Progenitor cell of endocrine pancreas (in vitro differentiated cells): ENCODE measurements at regions not wholly inside any gene's neighbourhood (a gene's known extent, or its start where the extent isn't known, plus 50 kb on each side); places are given as distances from the start of the nearest gene placed in this dataset.

Experiments
- DNase-seq: peaks from one replicate; pipeline ENCODE4 v3.0.0; 2021; ENCODE audit warnings: low spot score; ENCODE audit not compliant: unreplicated experiment
- H3K27ac Mint-ChIP-seq: 2 replicates; pipeline ENCODE4 v1.8.0; 2021; ENCODE audit warnings: mild to moderate bottlenecking, moderate library complexity, mixed read lengths
- H3K27me3 Mint-ChIP-seq: 2 replicates; pipeline ENCODE4 v1.8.0; 2021; ENCODE audit warnings: mixed read lengths
- H3K36me3 Mint-ChIP-seq: 2 replicates; pipeline ENCODE4 v1.8.0; 2022; ENCODE audit warnings: mixed read lengths; ENCODE audit not compliant: insufficient read depth
- H3K4me1 Mint-ChIP-seq: 2 replicates; pipeline ENCODE4 v1.8.0; 2021; ENCODE audit warnings: low read depth, mixed read lengths
- H3K4me3 Mint-ChIP-seq: 2 replicates; pipeline ENCODE4 v1.8.0; 2021; ENCODE audit warnings: low read depth, mild to moderate bottlenecking, moderate library complexity, mixed read lengths
- H3K9me3 Mint-ChIP-seq: 2 replicates; pipeline ENCODE4 v1.8.0; 2021; ENCODE audit warnings: low read depth, mixed read lengths
- TF ChIP-seq, protein P1 (sequence below): fragments of 200-600 bp; sonication (generic); IDR thresholded peaks from one replicate; pipeline ENCODE4 v1.5.0; 2021; ENCODE audit warnings: antibody characterized with exemption, mild to moderate bottlenecking; ENCODE audit not compliant: unreplicated experiment

DNA sequence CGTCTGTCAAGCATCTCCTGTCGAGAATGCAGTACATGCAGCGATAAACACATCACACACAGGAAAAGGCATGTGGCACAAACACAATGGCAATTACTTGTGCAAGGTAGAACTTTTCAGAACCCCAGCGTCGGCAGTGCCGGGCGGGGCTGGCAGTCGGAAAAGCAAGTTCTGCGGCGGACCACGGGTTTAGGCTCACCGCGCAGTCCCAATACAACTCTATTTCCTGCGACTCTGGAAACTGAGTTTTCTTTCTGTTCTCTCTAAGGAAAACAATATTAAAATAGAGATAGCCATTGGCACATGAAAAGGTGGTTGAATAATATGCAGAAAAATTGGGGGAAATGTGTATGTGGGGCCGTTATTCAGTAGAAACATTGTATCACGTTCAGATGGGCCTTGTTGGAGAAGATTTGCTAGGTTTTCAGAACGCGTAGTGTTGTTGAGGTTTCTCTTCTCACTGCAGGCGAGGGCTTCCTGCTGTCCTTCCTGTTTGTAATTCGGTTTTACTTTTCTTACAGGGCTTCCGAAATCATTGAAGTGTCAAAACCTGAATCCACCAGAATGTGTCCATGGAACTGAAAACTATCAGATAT, 369.5 kb downstream of the THBS2 start:
- Mint-ChIP-seq H3K4me3 (no peak overlapping the region), H3K27me3 (peaks cover 43% of the 10 kb centered on the region), H3K9me3 (peaks cover 6% of the 10 kb centered on the region), H3K4me1 (peaks cover 6% of the 10 kb centered on the region), H3K36me3 (peaks cover 8% of the 10 kb centered on the region), H3K27ac (no peak overlapping the region)
- TF ChIP-seq, protein P1, sequence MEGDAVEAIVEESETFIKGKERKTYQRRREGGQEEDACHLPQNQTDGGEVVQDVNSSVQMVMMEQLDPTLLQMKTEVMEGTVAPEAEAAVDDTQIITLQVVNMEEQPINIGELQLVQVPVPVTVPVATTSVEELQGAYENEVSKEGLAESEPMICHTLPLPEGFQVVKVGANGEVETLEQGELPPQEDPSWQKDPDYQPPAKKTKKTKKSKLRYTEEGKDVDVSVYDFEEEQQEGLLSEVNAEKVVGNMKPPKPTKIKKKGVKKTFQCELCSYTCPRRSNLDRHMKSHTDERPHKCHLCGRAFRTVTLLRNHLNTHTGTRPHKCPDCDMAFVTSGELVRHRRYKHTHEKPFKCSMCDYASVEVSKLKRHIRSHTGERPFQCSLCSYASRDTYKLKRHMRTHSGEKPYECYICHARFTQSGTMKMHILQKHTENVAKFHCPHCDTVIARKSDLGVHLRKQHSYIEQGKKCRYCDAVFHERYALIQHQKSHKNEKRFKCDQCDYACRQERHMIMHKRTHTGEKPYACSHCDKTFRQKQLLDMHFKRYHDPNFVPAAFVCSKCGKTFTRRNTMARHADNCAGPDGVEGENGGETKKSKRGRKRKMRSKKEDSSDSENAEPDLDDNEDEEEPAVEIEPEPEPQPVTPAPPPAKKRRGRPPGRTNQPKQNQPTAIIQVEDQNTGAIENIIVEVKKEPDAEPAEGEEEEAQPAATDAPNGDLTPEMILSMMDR, result no peak
- no peak for DNase-seq

DNA sequence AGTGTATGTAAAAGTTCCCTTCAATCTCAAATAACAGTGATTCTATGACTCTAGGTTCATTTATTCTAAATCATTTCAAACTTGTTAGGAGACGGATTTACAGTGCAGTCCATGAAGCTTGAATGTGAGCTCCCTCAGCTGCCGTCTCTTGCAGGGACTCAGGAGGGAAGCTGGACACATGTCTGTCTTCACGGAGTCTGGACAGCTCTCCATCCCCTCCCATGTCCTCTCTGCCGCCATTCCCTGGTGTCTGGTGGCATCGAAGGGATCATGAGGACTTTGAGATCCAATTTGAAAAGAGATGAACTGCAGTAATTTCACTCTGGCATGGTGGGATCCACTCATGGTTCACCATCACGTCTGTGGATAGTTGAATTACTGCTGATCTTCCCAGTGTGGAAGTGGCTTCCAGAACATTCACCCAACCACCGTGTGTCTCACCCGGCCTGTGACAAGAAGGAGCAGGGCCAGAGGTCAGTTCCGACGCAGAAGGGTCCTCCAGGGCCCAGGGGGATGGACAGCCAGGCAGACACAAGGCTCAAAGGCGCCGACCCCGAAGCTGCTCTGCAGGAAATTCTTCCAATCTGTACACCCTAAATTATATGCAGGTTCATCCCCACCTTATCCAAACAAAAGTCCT, 370.1 kb downstream of the THBS2 start:
- no peak for DNase-seq
- H3K36me3 Mint-ChIP-seq, result peaks cover 6% of the 10 kb centered on the region
- peaks cover 6% of the 10 kb centered on the region for H3K9me3 Mint-ChIP-seq
- H3K4me3 Mint-ChIP-seq, result no peak overlapping the region
- H3K27me3 Mint-ChIP-seq, result peaks cover 41% of the 10 kb centered on the region
- peaks cover 6% of the 10 kb centered on the region for H3K4me1 Mint-ChIP-seq
- no peak overlapping the region for H3K27ac Mint-ChIP-seq
- TF ChIP-seq, protein P1, result no peak

DNA sequence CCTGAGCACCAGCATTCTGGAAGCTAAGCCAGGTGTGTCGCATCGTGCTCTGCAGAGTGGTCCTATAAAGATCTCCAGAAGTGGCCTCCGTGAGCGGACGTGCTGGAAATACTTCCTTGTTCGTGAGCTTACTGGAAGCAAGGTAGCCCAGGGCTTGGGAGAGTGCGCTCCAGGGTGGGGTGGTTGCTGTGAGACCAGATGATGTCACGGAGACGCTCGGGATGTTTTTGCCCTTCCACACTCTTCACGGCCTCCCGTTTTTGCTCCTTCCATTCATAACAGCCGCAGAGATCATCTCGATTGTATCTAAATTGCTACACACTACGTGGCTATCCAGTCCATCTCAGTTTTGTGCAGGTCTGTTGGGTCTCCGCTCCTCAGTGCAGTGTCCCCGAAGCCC, 373.4 kb downstream of the THBS2 start:
- H3K27ac Mint-ChIP-seq, result no peak overlapping the region
- DNase-seq, result no peak
- no peaks in the 10 kb centered on the region for H3K4me1 Mint-ChIP-seq
- peaks cover 2% of the 10 kb centered on the region for H3K36me3 Mint-ChIP-seq
- H3K27me3 Mint-ChIP-seq, result peaks cover 48% of the 10 kb centered on the region
- TF ChIP-seq, protein P1, result no peak
- no peak overlapping the region for H3K4me3 Mint-ChIP-seq
- peaks cover 3% of the 10 kb centered on the region for H3K9me3 Mint-ChIP-seq

DNA sequence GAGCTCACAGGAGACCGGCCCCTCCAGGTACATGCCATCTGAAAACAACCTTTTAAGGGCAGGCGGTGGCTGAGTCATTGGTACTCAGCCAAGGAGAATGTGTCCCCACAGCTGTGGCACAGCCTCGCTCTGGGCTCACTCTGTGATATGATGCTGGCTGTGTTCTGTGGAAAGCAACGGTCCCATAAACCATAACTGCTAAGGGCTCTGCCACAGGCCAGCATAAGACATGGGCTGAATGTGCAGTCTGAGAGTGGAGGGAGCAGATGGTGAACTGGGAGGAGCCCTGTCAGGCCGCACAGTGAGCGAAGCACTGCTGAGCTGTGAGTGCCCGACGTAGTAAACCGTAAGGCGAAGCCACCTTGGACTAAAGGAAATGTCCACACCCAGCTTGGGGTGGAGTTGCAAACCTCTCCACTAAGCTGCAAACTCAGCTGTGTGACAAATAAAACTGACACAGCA, 375.8 kb downstream of the THBS2 start:
- TF ChIP-seq, protein P1, result no peak
- H3K27ac Mint-ChIP-seq, result no peak overlapping the region
- no peaks in the 10 kb centered on the region for H3K36me3 Mint-ChIP-seq
- H3K9me3 Mint-ChIP-seq, result no peaks in the 10 kb centered on the region
- no peak for DNase-seq
- H3K4me1 Mint-ChIP-seq, result no peaks in the 10 kb centered on the region
- peaks cover 38% of the 10 kb centered on the region for H3K27me3 Mint-ChIP-seq
- H3K4me3 Mint-ChIP-seq, result no peak overlapping the region

DNA sequence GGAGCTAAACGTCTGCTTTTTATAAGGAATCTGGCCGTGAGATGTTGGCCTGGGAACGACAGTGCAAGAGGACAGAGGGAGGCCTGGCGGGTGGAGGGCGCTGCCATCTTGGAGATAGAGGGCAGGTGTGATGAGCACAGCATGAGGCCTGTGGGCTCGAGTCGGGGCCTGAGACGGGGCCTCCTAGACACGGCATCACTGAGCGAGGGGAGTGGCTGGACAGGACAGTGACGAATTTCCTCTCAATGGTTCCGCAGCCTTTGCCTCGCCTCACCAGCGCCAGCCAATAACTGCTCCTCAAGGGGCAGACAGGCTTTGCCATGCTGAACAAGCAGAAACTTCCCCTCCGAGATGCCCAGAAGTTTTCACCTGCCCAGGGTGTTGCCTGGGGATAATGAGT, 376.7 kb downstream of the THBS2 start:
- no peaks in the 10 kb centered on the region for H3K36me3 Mint-ChIP-seq
- H3K4me3 Mint-ChIP-seq, result no peak overlapping the region
- H3K9me3 Mint-ChIP-seq, result no peaks in the 10 kb centered on the region
- no peaks in the 10 kb centered on the region for H3K4me1 Mint-ChIP-seq
- H3K27ac Mint-ChIP-seq, result no peak overlapping the region
- TF ChIP-seq, protein P1, result no peak
- no peak for DNase-seq
- H3K27me3 Mint-ChIP-seq, result peaks cover 35% of the 10 kb centered on the region
